HCT116 (cell line): ENCODE measurements at regions not wholly inside any gene's neighbourhood (a gene's known extent, or its start where the extent isn't known, plus 50 kb on each side); places are given as distances from the start of the nearest gene placed in this dataset.

Source experiments
- CEBPB ChIP-seq: IDR thresholded peaks from 2 replicates; pipeline ENCODE4 v1.6.1; 2012; ENCODE audit warnings: low read depth
- CTCF ChIP-seq, 3 experiments: fragments of 200-600 bp in 1 of 3; sonication (generic) in 1 of 3; IDR thresholded peaks in 2 of 3; conservative IDR thresholded peaks in 1 of 3; 2 replicates each; pipeline ENCODE4 v1.5.1; 2012 to 2017; ENCODE audit warnings: low read depth in 2 of 3, low read length in 2 of 3, antibody characterized with exemption in 1 of 3, borderline replicate concordance in 1 of 3, control low read depth in 1 of 3, mild to moderate bottlenecking in 1 of 3, mixed read lengths in 1 of 3, mixed run types in 1 of 3, moderate library complexity in 1 of 3; ENCODE audit not compliant: insufficient read depth in 1 of 3
- EGR1 ChIP-seq: IDR thresholded peaks from 2 replicates; pipeline ENCODE4 v1.6.1; 2012; ENCODE audit warnings: low read depth
- EZH2 ChIP-seq: fragments of 200-600 bp; sonication (generic); IDR thresholded peaks from 2 replicates; pipeline ENCODE4 v1.6.1; 2017; ENCODE audit warnings: antibody characterized with exemption, mixed run types
- EZH2phosphoT487 ChIP-seq: fragments of 200-600 bp; IDR thresholded peaks from 2 replicates; pipeline ENCODE4 v1.6.1; 2018; ENCODE audit warnings: antibody characterized with exemption, borderline replicate concordance
- FOSL1 ChIP-seq: IDR thresholded peaks from 2 replicates; pipeline ENCODE4 v1.6.1; 2012; ENCODE audit warnings: low read depth
- JUND ChIP-seq: IDR thresholded peaks from 2 replicates; pipeline ENCODE4 v1.6.1; 2012
- MAX ChIP-seq: IDR thresholded peaks from 2 replicates; pipeline ENCODE4 v1.6.1; 2012
- POLR2AphosphoS5 ChIP-seq: IDR thresholded peaks from 2 replicates; pipeline ENCODE4 v1.6.1; 2011; ENCODE audit warnings: mild to moderate bottlenecking, low read depth, low read length, moderate library complexity
- RAD21 ChIP-seq: IDR thresholded peaks from 2 replicates; pipeline ENCODE4 v1.6.1; 2012; ENCODE audit warnings: low read depth, mild to moderate bottlenecking
- SIN3A ChIP-seq: IDR thresholded peaks from 2 replicates; pipeline ENCODE4 v1.6.1; 2012; ENCODE audit warnings: low read depth
- TCF7L2 ChIP-seq: IDR thresholded peaks from 2 replicates; pipeline ENCODE4 v1.7.0; 2011; ENCODE audit warnings: borderline replicate concordance, inconsistent platforms; ENCODE audit not compliant: insufficient read depth, insufficient read length; ENCODE audit errors: extremely low read depth
- ZFX ChIP-seq: fragments of 450-650 bp; IDR thresholded peaks from 2 replicates; pipeline ENCODE4 v1.6.1; 2017
- ZNF274 ChIP-seq: fragments of 200-500 bp; sonication (Bioruptor generic); IDR thresholded peaks from 2 replicates; pipeline ENCODE4 v1.6.1; 2014; ENCODE audit warnings: mild to moderate bottlenecking, low read depth, low read length, inconsistent platforms

GRCh38 chr15:38819387-38819950, 254.9 kb upstream of the RASGRP1 start:
- TF ChIP-seq CTCF (IDR thresholded peaks at IDR 0.05 in 2 of 3, conservative IDR thresholded peaks at IDR 0.05 in 1 of 3; ENCODE audit: borderline replicate concordance in 1 of 3, insufficient read depth in 1 of 3, low read depth in 2 of 3, low read length in 2 of 3) (no peak), FOSL1 (no peak), JUND (no peak), MAX (no peak), ZNF274 (no peak), EZH2 (no peak), EGR1 (no peak), POLR2AphosphoS5 (no peak), CEBPB (no peak), ZFX (no peak), EZH2phosphoT487 (no peak), TCF7L2 (no peak), SIN3A (no peak), RAD21 (no peak)
